Endothelial cell of umbilical vein (primary cell): ENCODE measurements at regions not wholly inside any gene's neighbourhood (a gene's known extent, or its start where the extent isn't known, plus 50 kb on each side); places are given as distances from the start of the nearest gene placed in this dataset.

Experiments
- BruUV-seq: library from RNA; stranded (reverse); fragments of 400-500 nt; replicated peaks from 2 replicates; lab custom pipeline; 2021; lab: Mats Ljungman, UMichigan
- CTCF ChIA-PET: fragments of 300-600, 350-600 bp; sonication (Branson Sonifier 250); formaldehyde crosslinking; loops from one replicate; lab custom pipeline; 2021; ENCODE audit warnings: antibody characterized with exemption, inconsistent platforms; lab: Charles Lee
- POLR2A ChIA-PET: fragments of 300-600, 350-600 bp; sonication (Branson Sonifier 250); formaldehyde crosslinking; loops from one replicate; lab custom pipeline; 2021; ENCODE audit warnings: antibody characterized with exemption, inconsistent platforms; lab: Charles Lee
- DNase-seq: peaks from one replicate; pipeline ENCODE4 v3.0.0-alpha.2; 2011; ENCODE audit warnings: low read depth, low spot score
- FAIRE-seq: peaks from 2 replicates; lab custom pipeline; 2011; peaks lifted over from hg19 to GRCh38; lab: Jason Lieb, UNC
- H2AFZ ChIP-seq: 2 replicates; pipeline ENCODE4 v1.6.0; 2012; ENCODE audit warnings: low read depth, low read length, control low read depth, inconsistent platforms
- H3K27ac ChIP-seq: 2 replicates; pipeline ENCODE4 v1.5.1; 2011; ENCODE audit warnings: low read depth, mild to moderate bottlenecking, control low read depth, low read length, moderate library complexity; ENCODE audit not compliant: insufficient read depth
- H3K27me3 ChIP-seq, 2 experiments: 2 replicates each; pipeline versions ENCODE4 v1.6.0 to v1.6.1; 2011; ENCODE audit warnings: low read length in 2 of 2, mixed read lengths in 1 of 2; ENCODE audit not compliant: control insufficient read depth in 2 of 2, insufficient read depth in 2 of 2
- H3K36me3 ChIP-seq, 2 experiments: 2 replicates in 1 of 2; 3 replicates in 1 of 2; pipeline ENCODE4 v1.5.1; 2011; ENCODE audit warnings: low read length in 2 of 2, mild to moderate bottlenecking in 1 of 2, moderate library complexity in 1 of 2; ENCODE audit not compliant: control insufficient read depth in 2 of 2, insufficient read depth in 2 of 2; ENCODE audit errors: extremely low read depth in 1 of 2
- H3K4me1 ChIP-seq: 3 replicates; pipeline ENCODE4 v1.5.1; 2011; ENCODE audit warnings: mild to moderate bottlenecking, low read length; ENCODE audit not compliant: control insufficient read depth, insufficient read depth; ENCODE audit errors: extremely low read depth
- H3K4me2 ChIP-seq: 2 replicates; pipeline ENCODE4 v1.6.1; 2011; ENCODE audit warnings: low read length, control low read depth, mixed read lengths; ENCODE audit not compliant: insufficient read depth
- H3K4me3 ChIP-seq, 3 experiments: fragments of 200-600 bp in 1 of 3; sonication (generic), shearing (Covaris generic) in 1 of 3; replicated peaks in 1 of 3; 2 replicates each; pipeline ENCODE4 v1.5.1; 2011 to 2016; ENCODE audit warnings: control low read depth in 3 of 3, low read length in 3 of 3, mild to moderate bottlenecking in 2 of 3, inconsistent platforms in 1 of 3, low read depth in 1 of 3, moderate library complexity in 1 of 3; ENCODE audit not compliant: insufficient read depth in 1 of 3
- H3K79me2 ChIP-seq: 2 replicates; pipeline ENCODE4 v1.6.0; 2012; ENCODE audit warnings: low read length, inconsistent platforms; ENCODE audit not compliant: control insufficient read depth, insufficient read depth
- H3K9ac ChIP-seq: replicated peaks from 2 replicates; pipeline ENCODE3; 2011; ENCODE audit warnings: low read length, control low read depth; ENCODE audit not compliant: insufficient read depth; ENCODE audit errors: extremely low read depth
- H3K9me1 ChIP-seq: replicated peaks from 3 replicates; pipeline ENCODE4 v1.6.0; 2011; ENCODE audit warnings: mild to moderate bottlenecking, low read length; ENCODE audit not compliant: control insufficient read depth, insufficient read depth; ENCODE audit errors: extremely low read depth
- H3K9me3 ChIP-seq: replicated peaks from 2 replicates; pipeline ENCODE4 v1.5.1; 2012; ENCODE audit warnings: low read length, inconsistent platforms; ENCODE audit not compliant: control insufficient read depth, insufficient read depth
- H4K20me1 ChIP-seq: replicated peaks from 2 replicates; pipeline ENCODE3; 2011; ENCODE audit warnings: mild to moderate bottlenecking, low read length; ENCODE audit not compliant: control insufficient read depth, insufficient read depth; ENCODE audit errors: extremely low read depth
- CTCF ChIP-seq, 2 donors: IDR thresholded peaks; 1 replicate in 1 of 2; 2 replicates in 1 of 2; pipeline ENCODE4 v1.5.1; 2011; ENCODE audit warnings: low read length in 2 of 2, mild to moderate bottlenecking in 2 of 2, moderate library complexity in 2 of 2, control low read depth in 1 of 2, inconsistent platforms in 1 of 2, low read depth in 1 of 2; ENCODE audit not compliant: insufficient read depth in 1 of 2; ENCODE audit errors: extremely low read depth in 1 of 2
- EZH2 ChIP-seq: IDR thresholded peaks from 2 replicates; pipeline ENCODE4 v1.6.1; 2012; ENCODE audit warnings: borderline replicate concordance, low read depth, mild to moderate bottlenecking, moderate library complexity, low read length, inconsistent platforms; ENCODE audit not compliant: severe bottlenecking
- FOS ChIP-seq: IDR thresholded peaks from 2 replicates; pipeline ENCODE4 v1.6.1; 2011; ENCODE audit warnings: mild to moderate bottlenecking, low read length, moderate library complexity, borderline replicate concordance; ENCODE audit not compliant: insufficient read depth
- GATA2 ChIP-seq: IDR thresholded peaks from 2 replicates; pipeline ENCODE4 v1.7.0; 2011; ENCODE audit warnings: low read depth, mild to moderate bottlenecking, moderate library complexity, mixed read lengths, low read length; ENCODE audit not compliant: insufficient read length, insufficient read depth
- JUN ChIP-seq: IDR thresholded peaks from 2 replicates; pipeline ENCODE4 v1.6.1; 2011; ENCODE audit warnings: borderline replicate concordance, low read depth; ENCODE audit not compliant: insufficient read length, insufficient read depth
- MAX ChIP-seq: IDR thresholded peaks from 2 replicates; pipeline ENCODE4 v1.6.1; 2011; ENCODE audit not compliant: insufficient read depth, insufficient read length
- MYC ChIP-seq: IDR thresholded peaks from one replicate; pipeline ENCODE4 v1.6.1; 2011; ENCODE audit warnings: mild to moderate bottlenecking, low read depth, low read length
- POLR2A ChIP-seq: IDR thresholded peaks from 2 replicates; pipeline ENCODE4 v1.6.1; 2012; ENCODE audit warnings: low read depth, mild to moderate bottlenecking, control low read depth, low read length
- POLR2AphosphoS5 ChIP-seq: IDR thresholded peaks from 2 replicates; pipeline ENCODE4 v1.6.1; 2012; ENCODE audit warnings: low read depth, mild to moderate bottlenecking, control low read depth, low read length, moderate library complexity; ENCODE audit not compliant: insufficient read depth
- dilution Hi-C: fragments of 300-500 bp; cut with MboI; formaldehyde crosslinking; loops from one replicate; pipeline ENCODE4 v1.15.0; 2019; ENCODE audit warnings: low sequenced_read_pairs; ENCODE audit not compliant: extremely low pct_ligation_motif_present
- intact Hi-C: fragments of 100-400 bp; cut with micrococcal nuclease; formaldehyde crosslinking; loops from one replicate; pipeline ENCODE4 v1.10.0; 2022

DNA sequence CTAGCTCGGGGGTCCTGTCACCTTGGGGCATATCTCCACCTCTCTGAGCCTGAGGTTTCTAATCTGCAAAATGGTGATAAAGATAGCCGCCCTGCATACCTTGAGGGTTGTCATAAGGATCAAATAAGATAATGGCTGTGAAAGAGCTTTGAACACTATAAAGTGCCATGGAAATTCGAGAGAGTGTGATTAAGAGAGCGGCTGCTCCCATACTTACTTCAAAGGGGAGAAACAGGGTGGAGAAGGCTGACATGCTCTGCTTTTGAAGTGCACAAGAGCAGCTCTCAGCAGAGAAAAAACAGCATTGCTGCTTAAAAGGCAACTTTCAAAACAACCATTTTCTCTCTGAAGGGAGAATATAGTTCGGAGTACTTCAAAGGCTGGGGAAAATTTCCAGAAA is 529.2 kb downstream of the EPHB1 start:
- no peaks in the 10 kb centered on the region for H4K20me1 ChIP-seq
- no peaks in the 10 kb centered on the region for H3K36me3 ChIP-seq
- no peaks in the 10 kb centered on the region for H3K4me1 ChIP-seq
- no peaks in the 10 kb centered on the region for H3K27me3 ChIP-seq
- no peak overlapping the region for H3K4me2 ChIP-seq
- BruUV-seq = no TSS peak
- TF ChIP-seq MYC = no peak
- peaks cover 5% of the 10 kb centered on the region for H3K9me3 ChIP-seq
- DNase-seq = no peak
- POLR2A ChIA-PET = no interaction called here
- H3K9me1 ChIP-seq = no peaks in the 10 kb centered on the region
- no peak overlapping the region for H3K9ac ChIP-seq
- dilution Hi-C loops = no loop called here
- no peak overlapping the region for H2AFZ ChIP-seq
- no peaks in the 10 kb centered on the region for H3K79me2 ChIP-seq
- FAIRE-seq = no peak
- intact Hi-C loops = no loop called here
- H3K4me3 ChIP-seq = no peak overlapping the region
- CTCF ChIA-PET = no interaction called here
- H3K27ac ChIP-seq = no peak overlapping the region

DNA sequence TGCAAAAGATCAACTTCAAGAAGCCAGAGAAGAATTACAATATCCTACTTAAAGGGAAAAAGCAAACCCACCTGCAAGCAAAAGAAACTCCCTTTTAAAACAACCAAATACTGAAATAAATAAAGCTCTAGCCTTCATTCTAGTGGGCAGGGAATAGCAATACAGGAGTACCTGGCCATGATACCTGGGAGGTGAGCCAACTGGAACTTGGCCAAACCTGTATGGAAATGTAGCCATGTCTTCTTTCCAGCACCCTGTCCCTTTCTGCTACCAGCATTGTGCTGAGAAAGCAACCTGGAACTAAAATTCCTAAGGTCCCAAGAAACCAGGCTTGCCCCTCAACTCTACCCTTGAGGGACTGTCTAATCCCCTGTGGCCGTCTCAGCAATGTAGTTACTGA is 530.0 kb downstream of the EPHB1 start:
- no peaks in the 10 kb centered on the region for H4K20me1 ChIP-seq
- intact Hi-C loops = no loop called here
- DNase-seq = no peak

More for the DNA sequence above, 530.0 kb downstream of the EPHB1 start:
- no peak overlapping the region for H3K9ac ChIP-seq
- H3K4me1 ChIP-seq = no peaks in the 10 kb centered on the region
- no peaks in the 10 kb centered on the region for H3K9me1 ChIP-seq
- dilution Hi-C loops = no loop called here
- H3K4me3 ChIP-seq = no peak overlapping the region
- H3K9me3 ChIP-seq = peaks cover 5% of the 10 kb centered on the region
- no peak overlapping the region for H3K4me2 ChIP-seq
- no peaks in the 10 kb centered on the region for H3K36me3 ChIP-seq
- TF ChIP-seq FOS (no peak), POLR2A (no peak), MYC (no peak), GATA2 (no peak), POLR2AphosphoS5 (no peak), MAX (no peak), EZH2 (no peak), CTCF (IDR thresholded peaks at IDR 0.05; ENCODE audit: extremely low read depth in 1 of 2, insufficient read depth in 1 of 2, low read depth in 1 of 2, low read length in 2 of 2) (no peak), JUN (no peak)
- no peak for FAIRE-seq
- POLR2A ChIA-PET = no interaction called here
- BruUV-seq = no TSS peak
- no peaks in the 10 kb centered on the region for H3K79me2 ChIP-seq
- CTCF ChIA-PET = no interaction called here
- H3K27ac ChIP-seq = no peak overlapping the region
- no peak overlapping the region for H2AFZ ChIP-seq
- no peaks in the 10 kb centered on the region for H3K27me3 ChIP-seq
